ENCODE measurements at regions not wholly inside any gene's neighbourhood (a gene's known extent, or its start where the extent isn't known, plus 50 kb on each side); places are given as distances from the start of the nearest gene placed in this dataset.

DNA sequence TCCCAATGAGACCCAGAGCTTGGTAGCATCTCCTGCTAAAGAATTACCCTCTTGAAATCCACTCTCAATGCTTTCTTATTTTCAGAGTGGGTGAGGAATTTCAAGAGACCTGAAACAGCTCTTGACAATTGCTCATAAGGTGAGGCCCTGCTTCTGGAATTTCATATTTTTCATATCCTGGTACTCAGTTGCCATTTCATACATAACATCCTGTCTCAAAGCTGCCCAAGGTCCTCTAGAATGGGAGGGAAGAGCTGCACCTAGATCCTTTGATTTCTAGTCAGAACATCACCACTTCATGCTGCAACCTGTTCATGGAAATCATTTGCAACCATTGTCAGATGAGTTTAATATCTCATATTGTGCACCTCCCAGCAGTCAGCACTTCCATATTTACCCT is 404.8 kb upstream of the GALNT5 start:
- no peak for TF ChIP-seq POLR2A (IDR thresholded peaks at IDR 0.05)
- TF ChIP-seq CTCF (IDR thresholded peaks at IDR 0.05) = no peak

Data from tibial nerve (tissue), 3 donors.